GM18502 (cell line): ENCODE measurements at regions not wholly inside any gene's neighbourhood (a gene's known extent, or its start where the extent isn't known, plus 50 kb on each side); places are given as distances from the start of the nearest gene placed in this dataset.

Experiments used
- ATAC-seq: cut with Tn5 transposase; IDR thresholded peaks from one replicate; pipeline ENCODE4 v1.9.1; 2021; ENCODE audit warnings: mild to moderate bottlenecking; ENCODE audit not compliant: unreplicated experiment, poor library complexity

- ATAC-seq: no peak
These were observed 69.5 kb upstream of the SSX2IP start for GRCh38 chr1:84759756-84760155.

DNA sequence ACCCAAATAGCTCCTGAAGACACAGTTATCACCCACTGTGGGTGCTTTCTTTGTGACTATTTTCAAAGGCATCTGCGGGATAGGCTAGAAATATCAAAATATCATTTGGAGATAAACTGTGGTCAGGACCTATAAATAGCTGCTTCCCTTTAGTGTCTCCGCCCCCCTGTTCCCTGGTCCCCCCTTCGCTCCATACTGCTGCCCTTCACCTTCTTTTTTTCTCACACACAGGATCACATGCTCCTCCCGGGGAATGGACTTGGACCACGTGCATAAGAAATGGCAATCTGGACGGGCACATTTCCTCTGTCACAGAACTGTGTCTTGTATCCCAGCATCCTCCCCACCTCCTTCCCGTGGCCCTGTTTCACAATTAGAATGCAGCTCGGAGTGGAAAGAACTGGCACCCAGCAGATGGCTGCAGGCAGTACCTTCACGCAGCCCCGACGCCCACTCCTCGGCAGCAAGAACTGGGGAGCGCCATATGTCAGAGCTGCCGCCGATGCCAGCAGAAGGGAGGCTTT is 68.8 kb upstream of the SSX2IP start:
- no peak for ATAC-seq

- ATAC-seq: no peak
These were observed 68.2 kb upstream of the SSX2IP start for GRCh38 chr1:84758476-84758875.

- no peak for ATAC-seq
These were observed 67.0 kb upstream of the SSX2IP start for GRCh38 chr1:84757301-84757700.

- no peak for ATAC-seq
These were observed 66.3 kb upstream of the SSX2IP start for GRCh38 chr1:84756455-84757082.

DNA sequence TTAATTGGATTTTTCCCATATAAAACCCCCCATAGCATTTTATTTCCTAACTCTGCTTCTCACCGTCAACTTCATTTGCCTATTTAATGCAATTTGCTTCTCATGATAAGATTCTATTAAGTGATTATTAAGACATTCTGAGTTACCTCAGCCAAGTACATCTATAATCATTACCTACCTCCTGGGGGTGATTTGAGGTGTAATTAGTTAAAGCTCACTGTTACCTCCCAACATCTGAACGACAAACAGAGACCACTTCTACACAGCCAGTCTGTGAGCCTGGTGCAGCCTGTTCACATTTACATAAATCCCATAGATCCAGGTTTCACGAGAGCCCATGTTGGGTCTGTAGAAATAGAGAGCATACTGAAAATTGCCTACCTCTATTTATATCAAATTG is 65.7 kb upstream of the SSX2IP start:
- ATAC-seq: no peak

- ATAC-seq: no peak
These were observed 65.0 kb upstream of the SSX2IP start for GRCh38 chr1:84755216-84755615.

DNA sequence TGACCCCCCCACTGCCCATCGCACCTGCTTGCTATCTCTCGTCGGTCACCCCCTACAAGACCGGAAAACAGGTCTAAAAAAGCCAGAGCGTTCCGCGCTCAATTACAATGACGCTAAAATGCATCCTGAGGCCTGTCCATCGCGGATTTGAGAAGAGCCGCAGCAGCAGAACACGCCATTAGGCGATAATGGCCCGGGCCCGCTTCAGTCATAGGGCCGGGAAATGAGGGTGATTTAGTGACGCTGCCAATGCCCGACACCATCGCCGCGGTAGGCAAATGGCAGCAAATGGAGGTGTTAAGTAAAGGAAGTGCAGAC is 64.1 kb upstream of the SSX2IP start:
- ATAC-seq: no peak

DNA sequence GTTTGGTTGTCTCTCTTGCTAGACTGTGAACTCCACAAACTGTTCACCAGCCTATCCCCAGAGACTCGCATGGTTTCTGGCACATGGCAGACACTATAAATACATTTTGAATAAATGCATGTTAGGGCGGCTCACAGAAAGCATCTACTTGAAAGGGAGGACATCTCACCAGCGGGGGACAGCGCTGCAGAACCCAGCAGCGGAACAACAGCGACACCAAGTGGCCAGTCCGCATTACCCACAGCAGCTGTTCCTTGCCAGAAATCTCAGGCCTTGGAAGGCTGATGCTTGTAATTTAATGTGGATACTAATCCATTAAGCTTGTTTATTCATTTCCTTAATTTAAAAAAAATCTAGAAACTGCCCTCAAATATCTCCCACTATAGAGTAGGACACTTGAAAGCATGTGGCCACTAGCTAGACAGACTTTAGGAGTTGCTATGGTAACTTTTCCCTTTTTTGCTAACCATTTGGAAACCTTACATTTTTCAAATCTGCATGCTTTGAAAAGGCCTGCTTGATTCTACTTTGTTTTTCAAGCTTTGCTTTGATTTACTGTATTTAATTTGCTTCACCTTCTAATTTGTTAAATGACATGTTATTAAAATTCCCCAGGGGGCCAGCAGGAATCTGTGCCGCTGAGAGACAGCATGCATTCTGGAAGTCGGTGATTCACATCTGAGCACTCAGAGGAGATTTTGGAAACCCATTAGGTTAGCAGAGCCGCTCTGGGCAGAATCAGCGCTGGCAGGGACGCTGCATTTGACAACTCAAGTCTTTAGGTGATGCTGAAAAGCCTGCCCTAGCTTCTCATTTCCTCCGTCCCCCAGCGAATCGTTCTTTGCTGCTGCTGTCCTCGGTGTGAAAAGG is 63.5 kb upstream of the SSX2IP start:
- peak; percentile 76 for ATAC-seq

GRCh38 chr1:84750110-84750730 is 60.0 kb upstream of the SSX2IP start:
- no peak for ATAC-seq

DNA sequence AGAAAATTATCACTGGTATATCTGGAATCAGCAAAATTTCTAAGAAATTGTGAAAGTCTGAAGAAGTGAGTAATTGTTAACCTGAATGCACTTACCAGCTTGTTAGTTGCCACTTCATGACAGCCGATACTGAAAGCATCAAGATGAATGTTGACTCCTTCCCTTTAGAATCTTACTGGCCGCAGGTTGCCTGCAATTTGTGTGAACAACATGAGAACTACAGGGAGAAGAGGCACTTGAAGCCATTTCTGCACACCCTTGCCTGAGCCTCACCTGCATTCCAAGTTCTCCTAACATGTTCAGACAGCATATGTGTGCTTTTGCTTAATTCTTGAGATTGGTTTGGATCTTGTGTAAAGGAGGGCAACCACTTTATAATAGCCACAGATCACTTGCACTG is 59.2 kb upstream of the SSX2IP start:
- ATAC-seq: no peak

GRCh38 chr1:84748364-84748763 is 58.1 kb upstream of the SSX2IP start:
- ATAC-seq: no peak

DNA sequence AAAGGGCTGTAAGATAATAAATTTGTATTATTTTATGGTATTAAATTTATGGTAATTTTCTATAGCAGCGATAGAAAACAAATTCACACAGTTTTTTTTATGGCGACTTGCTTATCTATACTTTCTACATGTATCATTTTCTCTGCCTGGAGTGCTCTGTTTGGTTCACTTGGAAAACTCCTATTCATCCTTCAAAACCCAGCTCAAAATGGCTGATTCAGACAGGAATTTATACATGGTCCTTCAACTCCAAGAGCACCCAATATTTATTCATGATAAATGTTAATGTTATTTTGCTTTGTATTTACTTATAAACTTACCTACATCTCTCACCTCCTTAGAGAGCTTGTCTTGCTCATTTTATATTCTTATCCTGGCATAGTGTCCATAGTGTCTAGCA is 55.6 kb upstream of the SSX2IP start:
- ATAC-seq: no peak

DNA sequence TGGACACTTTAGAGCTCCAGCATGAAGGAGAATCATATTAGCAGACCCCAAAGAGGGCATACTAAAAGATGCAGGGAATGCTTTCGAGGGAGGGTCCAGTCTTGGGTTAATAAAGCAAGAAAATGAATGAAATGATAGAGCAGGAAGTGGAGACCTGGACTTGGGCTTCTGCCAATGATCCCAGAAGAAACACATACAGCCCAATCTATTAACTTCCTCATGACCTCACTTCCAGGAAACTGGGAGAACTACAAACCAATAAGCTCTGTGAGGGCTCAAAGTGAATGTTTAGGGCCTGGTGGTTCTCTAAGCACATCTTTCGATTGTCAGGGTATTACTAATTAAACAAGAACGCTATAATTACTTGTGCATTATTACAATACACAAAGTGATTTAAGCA is 53.6 kb upstream of the SSX2IP start:
- ATAC-seq: no peak

- no peak for ATAC-seq
These were observed 52.4 kb upstream of the SSX2IP start for GRCh38 chr1:84742653-84743052.

GRCh38 chr1:84740050-84740714 is 49.9 kb upstream of the SSX2IP start:
- ATAC-seq: no peak
